Astrocyte (in vitro differentiated cells and primary cell): ENCODE measurements at regions not wholly inside any gene's neighbourhood (a gene's known extent, or its start where the extent isn't known, plus 50 kb on each side); places are given as distances from the start of the nearest gene placed in this dataset.

Experiments
- DNase-seq: peaks from one replicate; pipeline ENCODE4 v3.0.0-alpha.2; 2010; ENCODE audit warnings: low read depth
- FAIRE-seq: peaks from 2 replicates; lab custom pipeline; 2011; peaks lifted over from hg19 to GRCh38; lab: Jason Lieb, UNC
- H2AFZ ChIP-seq: 2 replicates; pipeline ENCODE4 v1.6.0; 2012; ENCODE audit warnings: low read depth, low read length, inconsistent platforms
- H3K27ac ChIP-seq: 2 replicates; pipeline ENCODE4 v1.5.1; 2011; ENCODE audit warnings: low read depth, low read length, inconsistent platforms
- H3K27me3 ChIP-seq: 2 replicates; pipeline ENCODE4 v1.6.0; 2011; ENCODE audit warnings: low read length, inconsistent platforms; ENCODE audit not compliant: insufficient read depth
- H3K36me3 ChIP-seq: 2 replicates; pipeline ENCODE4 v1.5.1; 2011; ENCODE audit warnings: low read length, inconsistent platforms; ENCODE audit not compliant: insufficient read depth
- H3K4me1 ChIP-seq: 2 replicates; pipeline ENCODE4 v1.5.1; 2011; ENCODE audit warnings: low read length, inconsistent platforms; ENCODE audit not compliant: insufficient read depth
- H3K4me2 ChIP-seq: 2 replicates; pipeline ENCODE4 v1.6.0; 2012; ENCODE audit warnings: low read length, inconsistent platforms
- H3K4me3 ChIP-seq: 2 replicates; pipeline ENCODE4 v1.5.1; 2011; ENCODE audit warnings: low read depth, mild to moderate bottlenecking, low read length, inconsistent platforms; ENCODE audit not compliant: insufficient read depth
- H3K79me2 ChIP-seq: 2 replicates; pipeline ENCODE4 v1.6.0; 2012; ENCODE audit warnings: mild to moderate bottlenecking, low read length, inconsistent platforms; ENCODE audit not compliant: insufficient read depth
- H3K9ac ChIP-seq: 2 replicates; pipeline ENCODE4 v1.6.0; 2012; ENCODE audit warnings: mild to moderate bottlenecking, low read length, inconsistent platforms
- H3K9me3 ChIP-seq: 2 replicates; pipeline ENCODE4 v1.5.1; 2012; ENCODE audit warnings: low read depth, mild to moderate bottlenecking, low read length, inconsistent platforms; ENCODE audit not compliant: insufficient read depth
- H4K20me1 ChIP-seq: 2 replicates; pipeline ENCODE4 v1.6.0; 2012; ENCODE audit warnings: low read length, inconsistent platforms; ENCODE audit not compliant: insufficient read depth
- H3K27ac Mint-ChIP-seq: one replicate; pipeline ENCODE4 v1.8.0; 2021; ENCODE audit warnings: mild to moderate bottlenecking, mixed read lengths; ENCODE audit not compliant: unreplicated experiment
- H3K27me3 Mint-ChIP-seq: one replicate; pipeline ENCODE4 v1.8.0; 2021; ENCODE audit warnings: low read depth, mixed read lengths; ENCODE audit not compliant: unreplicated experiment
- H3K36me3 Mint-ChIP-seq: one replicate; pipeline ENCODE4 v1.8.0; 2021; ENCODE audit warnings: low read depth, mixed read lengths; ENCODE audit not compliant: unreplicated experiment
- H3K4me1 Mint-ChIP-seq: one replicate; pipeline ENCODE4 v1.8.0; 2021; ENCODE audit warnings: low read depth, mixed read lengths; ENCODE audit not compliant: unreplicated experiment
- H3K4me3 Mint-ChIP-seq: one replicate; pipeline ENCODE4 v1.8.0; 2021; ENCODE audit warnings: mild to moderate bottlenecking, moderate library complexity, mixed read lengths; ENCODE audit not compliant: unreplicated experiment
- H3K9me3 Mint-ChIP-seq: one replicate; pipeline ENCODE4 v1.8.0; 2021; ENCODE audit warnings: mild to moderate bottlenecking, mixed read lengths; ENCODE audit not compliant: unreplicated experiment
- CTCF ChIP-seq: IDR thresholded peaks from 2 replicates; pipeline ENCODE4 v1.5.1; 2011; ENCODE audit warnings: low read depth, mild to moderate bottlenecking, inconsistent platforms, low read length, moderate library complexity; ENCODE audit not compliant: insufficient read depth
- EZH2 ChIP-seq: IDR thresholded peaks from 2 replicates; pipeline ENCODE4 v1.6.1; 2012; ENCODE audit warnings: mild to moderate bottlenecking, low read length, inconsistent platforms; ENCODE audit not compliant: insufficient read depth

GRCh38 chr14:95021588-95021987, 135.7 kb downstream of the DICER1 start:
- Histone ChIP-seq H3K27ac (no peak overlapping the region), H3K4me3 (no peak overlapping the region), H3K4me1 (no peaks in the 10 kb centered on the region), H3K27me3 (no peaks in the 10 kb centered on the region), H3K79me2 (no peaks in the 10 kb centered on the region), H3K9ac (no peak overlapping the region), H3K4me2 (no peak overlapping the region), H3K9me3 (no peaks in the 10 kb centered on the region), H2AFZ (no peak overlapping the region), H4K20me1 (no peaks in the 10 kb centered on the region), H3K36me3 (no peaks in the 10 kb centered on the region)
- Mint-ChIP-seq H3K4me1 (no peaks in the 10 kb centered on the region), H3K36me3 (no peaks in the 10 kb centered on the region), H3K4me3 (no peak overlapping the region), H3K27me3 (no peaks in the 10 kb centered on the region), H3K9me3 (peaks cover 3% of the 10 kb centered on the region), H3K27ac (no peak overlapping the region)
- FAIRE-seq: no peak
- no peak for DNase-seq
- no peak for TF ChIP-seq EZH2
- no peak for TF ChIP-seq CTCF

- no peaks in the 10 kb centered on the region for H4K20me1 ChIP-seq
- H3K36me3 ChIP-seq: no peaks in the 10 kb centered on the region
- H3K4me1 ChIP-seq: no peaks in the 10 kb centered on the region
- H3K4me3 Mint-ChIP-seq: no peak overlapping the region
- FAIRE-seq: no peak
- peaks cover 9% of the 10 kb centered on the region for H3K9me3 Mint-ChIP-seq
- H3K9me3 ChIP-seq: no peaks in the 10 kb centered on the region
- no peaks in the 10 kb centered on the region for H3K27me3 ChIP-seq
- no peak overlapping the region for H3K9ac ChIP-seq
- DNase-seq: no peak
- H3K36me3 Mint-ChIP-seq: no peaks in the 10 kb centered on the region
- H3K79me2 ChIP-seq: no peaks in the 10 kb centered on the region
- no peak overlapping the region for H3K27ac Mint-ChIP-seq
- H3K27ac ChIP-seq: no peak overlapping the region
- no peaks in the 10 kb centered on the region for H3K27me3 Mint-ChIP-seq
- no peak overlapping the region for H2AFZ ChIP-seq
- no peak overlapping the region for H3K4me3 ChIP-seq
- no peak for TF ChIP-seq CTCF
- no peak for TF ChIP-seq EZH2
- H3K4me2 ChIP-seq: no peak overlapping the region
- H3K4me1 Mint-ChIP-seq: peaks cover 3% of the 10 kb centered on the region
Measured at GRCh38 chr14:95018821-95019220, 138.5 kb downstream of the DICER1 start.

- no peaks in the 10 kb centered on the region for H3K79me2 ChIP-seq
- H4K20me1 ChIP-seq: no peaks in the 10 kb centered on the region
- H3K27me3 Mint-ChIP-seq: no peaks in the 10 kb centered on the region
- no peaks in the 10 kb centered on the region for H3K36me3 ChIP-seq
- no peak for FAIRE-seq
- peaks cover 2% of the 10 kb centered on the region for H3K9me3 ChIP-seq
- no peaks in the 10 kb centered on the region for H3K36me3 Mint-ChIP-seq
- no peak overlapping the region for H2AFZ ChIP-seq
- H3K9ac ChIP-seq: no peak overlapping the region
- H3K9me3 Mint-ChIP-seq: peaks cover 8% of the 10 kb centered on the region
- no peak for TF ChIP-seq EZH2
- TF ChIP-seq CTCF: no peak
- H3K4me2 ChIP-seq: no peak overlapping the region
- no peak overlapping the region for H3K4me3 ChIP-seq
- H3K27ac Mint-ChIP-seq: no peak overlapping the region
- no peak overlapping the region for H3K4me3 Mint-ChIP-seq
- H3K27me3 ChIP-seq: peaks cover 8% of the 10 kb centered on the region
- no peaks in the 10 kb centered on the region for H3K4me1 ChIP-seq
- DNase-seq: no peak
- H3K27ac ChIP-seq: no peak overlapping the region
- peaks cover 11% of the 10 kb centered on the region for H3K4me1 Mint-ChIP-seq
Measured at GRCh38 chr14:95015046-95015445, 142.3 kb downstream of the DICER1 start.
